GM18870 (cell line): ENCODE measurements at regions not wholly inside any gene's neighbourhood (a gene's known extent, or its start where the extent isn't known, plus 50 kb on each side); places are given as distances from the start of the nearest gene placed in this dataset.

Experiments used
- ATAC-seq: cut with Tn5 transposase; IDR thresholded peaks from one replicate; pipeline ENCODE4 v1.9.1; 2021; ENCODE audit warnings: moderate library complexity; ENCODE audit not compliant: unreplicated experiment

DNA sequence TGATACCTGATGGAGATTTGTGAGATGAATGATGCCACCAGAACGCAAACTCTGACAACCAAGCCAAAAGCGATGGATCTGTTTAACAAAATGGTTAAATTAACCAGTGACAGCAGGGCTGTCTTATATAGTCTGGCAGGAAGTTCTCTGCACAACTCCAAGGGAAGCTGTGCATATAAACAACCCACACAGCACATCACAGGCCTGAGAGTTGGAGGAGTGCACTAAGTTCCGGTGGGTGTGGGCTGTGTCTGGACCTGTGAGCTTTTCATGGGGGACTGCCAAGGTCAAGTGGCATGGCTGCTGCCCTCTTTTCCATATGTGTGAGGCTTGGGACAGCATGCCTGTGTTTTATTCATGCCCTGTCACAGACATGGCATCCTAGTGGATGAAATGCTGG, 414.6 kb upstream of the TRIB2 start:
- no peak for ATAC-seq

DNA sequence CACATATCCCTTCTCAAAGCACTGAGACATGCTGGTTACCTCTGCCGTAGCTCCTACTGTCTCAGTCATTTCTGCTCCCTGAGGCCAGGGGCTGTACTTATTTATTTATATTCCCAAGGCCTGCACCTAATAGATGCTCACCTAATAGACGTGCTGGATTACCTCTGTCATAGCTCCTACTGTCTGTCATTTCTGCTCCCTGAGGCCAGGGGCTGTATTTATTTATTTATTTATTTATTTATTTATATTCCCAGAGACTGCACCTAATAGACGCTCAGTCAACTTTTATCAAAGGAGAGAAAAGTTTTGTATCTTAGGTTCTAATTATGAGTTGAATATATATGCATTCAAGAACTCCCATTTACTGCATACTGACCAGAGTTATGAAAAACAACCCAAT, 414.0 kb upstream of the TRIB2 start:
- ATAC-seq = no peak

DNA sequence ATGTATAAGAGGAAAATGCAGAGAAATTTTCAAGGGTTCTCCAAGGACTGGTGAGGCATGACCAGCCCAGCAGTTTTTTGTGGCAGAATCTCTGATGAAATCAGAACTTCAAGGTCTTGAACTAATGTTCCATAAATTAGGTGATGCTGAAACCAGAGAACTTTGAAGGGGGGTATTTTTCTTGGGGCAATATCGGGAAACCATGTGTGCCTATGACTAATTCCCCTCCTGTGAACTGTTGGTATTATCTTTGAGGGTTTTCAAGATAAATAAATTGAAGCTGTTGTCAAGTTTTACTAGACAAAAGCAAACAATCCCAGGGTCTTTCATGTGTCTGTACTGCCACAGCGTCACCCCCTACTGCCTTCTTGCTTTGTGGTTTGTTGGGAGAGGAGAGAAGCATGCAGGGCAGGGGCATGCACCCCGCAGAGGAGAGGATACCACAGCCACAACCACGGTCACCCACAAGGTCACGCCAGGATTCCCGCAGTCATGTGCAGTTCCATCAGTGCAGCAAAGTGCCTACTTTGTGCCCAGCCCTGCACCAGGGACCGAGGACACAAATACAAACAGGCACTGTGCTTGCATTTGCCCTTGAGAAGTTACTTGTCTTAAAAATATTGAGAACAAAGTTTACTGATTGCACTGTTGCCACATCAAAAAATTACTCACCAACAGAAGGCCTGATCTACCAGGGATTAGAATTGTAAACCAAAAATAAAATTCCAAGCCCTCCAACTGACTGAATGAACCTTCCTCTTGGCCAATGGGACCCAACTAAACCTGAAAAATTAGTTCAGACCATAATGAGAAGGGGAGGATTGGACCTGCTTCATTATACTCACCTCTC, 413.3 kb upstream of the TRIB2 start:
- ATAC-seq = no peak

DNA sequence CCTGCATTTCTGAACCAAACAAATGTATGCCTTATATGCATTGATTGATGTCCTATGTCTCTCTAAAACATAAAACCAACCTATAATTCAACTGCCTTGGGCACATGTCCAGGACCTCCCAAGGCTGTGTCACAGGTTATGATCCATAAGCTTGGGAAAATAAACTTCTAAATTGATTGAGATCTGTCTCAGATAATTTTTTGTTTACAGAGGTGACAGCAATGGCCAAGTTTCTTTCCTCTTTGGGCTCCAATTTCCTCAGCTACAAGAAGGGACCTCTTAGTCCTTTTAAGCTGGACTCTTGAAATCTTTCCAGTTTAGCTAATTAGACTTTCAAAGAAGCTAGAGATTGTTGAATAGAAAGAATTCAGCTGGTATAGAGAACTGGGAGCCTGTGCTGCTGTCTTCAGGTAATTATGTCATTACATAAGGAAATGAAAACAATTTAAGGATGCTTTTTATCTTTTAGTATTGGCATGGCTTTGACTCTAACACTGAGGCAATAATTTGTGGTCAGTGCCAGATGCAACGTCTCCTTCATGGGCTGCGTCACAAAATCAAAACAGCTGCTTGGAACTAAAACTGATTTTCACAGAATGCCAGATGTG, 412.1 kb upstream of the TRIB2 start:
- no peak for ATAC-seq

DNA sequence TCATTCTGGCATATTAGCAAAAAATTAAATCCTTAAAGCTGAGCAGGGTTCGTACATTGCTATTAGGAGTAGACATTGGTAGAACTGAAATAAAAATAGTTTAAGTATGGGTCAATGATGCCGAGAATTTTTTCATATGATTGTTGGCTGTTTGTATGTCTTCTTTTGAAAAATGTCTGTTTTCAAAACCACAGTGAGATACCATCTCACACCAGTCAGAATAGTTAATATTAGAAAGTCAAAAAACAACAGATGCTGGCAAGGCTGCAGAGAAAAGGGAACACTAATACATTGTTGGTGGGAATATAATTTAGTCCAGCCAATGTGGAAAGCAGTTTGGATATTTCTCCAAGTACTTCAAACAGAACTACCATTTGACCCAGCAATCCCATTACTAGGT, 410.8 kb upstream of the TRIB2 start:
- ATAC-seq = no peak

DNA sequence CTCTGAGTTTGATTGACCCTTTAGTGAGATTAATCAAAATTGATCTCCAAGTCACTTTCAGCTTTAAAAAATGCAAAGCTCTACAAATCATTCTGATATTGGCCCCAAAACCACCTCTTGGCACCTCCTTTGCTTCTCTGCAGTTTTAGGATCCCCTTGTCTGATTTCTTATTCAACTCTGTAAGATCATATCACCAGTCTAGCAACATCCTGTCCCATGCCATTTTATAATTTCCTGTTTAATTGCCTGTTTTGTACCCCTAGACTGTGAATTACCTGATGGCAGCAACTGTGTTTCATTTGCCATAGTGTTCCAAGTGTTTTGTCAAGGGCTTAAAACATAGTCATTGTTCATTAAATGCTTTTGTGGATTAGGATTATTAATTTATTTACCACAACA, 406.3 kb upstream of the TRIB2 start:
- no peak for ATAC-seq

DNA sequence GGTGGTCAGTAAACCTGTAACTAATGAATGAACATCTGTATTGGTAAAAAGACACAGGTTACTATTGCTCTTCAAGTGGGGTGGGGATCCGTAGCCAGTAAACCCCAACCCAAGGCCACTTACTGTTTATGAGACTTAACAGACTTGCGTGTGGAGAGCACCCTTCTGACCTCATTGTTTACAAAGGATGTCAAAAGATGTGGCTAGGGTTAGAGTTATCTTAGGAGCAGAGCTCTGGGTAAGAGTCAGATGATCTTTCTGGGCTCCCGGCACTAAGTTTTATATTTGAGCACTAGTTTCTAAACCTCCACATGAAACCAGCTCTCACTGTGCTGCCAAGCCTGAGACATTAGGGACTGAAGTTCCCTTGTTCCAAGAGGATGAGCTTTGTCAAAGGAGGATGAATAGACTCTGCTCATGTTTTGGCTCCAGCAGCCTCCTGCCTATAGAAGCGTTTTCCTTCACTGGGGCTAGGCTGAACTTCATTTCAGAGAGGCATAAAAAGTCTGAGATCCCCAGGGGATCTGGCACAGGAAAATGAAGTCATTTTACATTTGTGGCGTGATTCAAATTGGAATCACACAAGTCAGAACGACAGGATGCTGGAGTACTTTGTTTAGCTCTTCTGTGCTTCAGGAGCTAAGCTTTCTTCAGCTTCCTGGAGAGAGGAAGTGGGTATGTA, 403.1 kb upstream of the TRIB2 start:
- no peak for ATAC-seq

DNA sequence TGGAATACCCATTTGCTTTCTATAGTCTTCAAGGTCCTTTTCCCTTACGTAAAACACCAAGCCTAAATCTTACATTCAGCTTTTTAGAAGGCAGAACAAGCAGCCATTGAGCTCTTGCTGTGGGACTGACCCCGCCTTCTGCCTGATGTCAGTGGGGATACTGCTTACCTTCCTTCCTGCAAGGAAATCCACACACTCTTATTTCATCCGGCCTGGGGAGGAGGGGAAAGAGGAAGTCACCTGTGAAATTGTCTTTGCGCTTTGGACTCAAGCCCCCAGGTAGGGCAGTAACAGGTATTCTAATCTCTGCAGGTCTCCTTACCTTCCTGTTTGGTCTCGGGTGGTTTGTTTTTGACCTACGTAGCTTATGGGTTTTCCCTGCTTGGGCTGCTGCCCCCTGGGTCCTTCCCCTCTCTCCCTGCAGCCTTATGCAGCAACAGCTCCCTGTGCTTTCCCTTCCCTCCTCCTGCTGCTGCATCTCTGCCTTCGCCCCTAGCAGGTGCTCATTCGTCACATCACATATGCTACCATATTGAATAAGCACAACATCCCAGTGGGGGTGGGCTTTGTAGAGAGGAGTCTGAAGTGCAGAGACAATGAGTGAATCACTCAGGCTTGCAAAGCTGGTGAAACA, 402.5 kb upstream of the TRIB2 start:
- ATAC-seq = no peak

DNA sequence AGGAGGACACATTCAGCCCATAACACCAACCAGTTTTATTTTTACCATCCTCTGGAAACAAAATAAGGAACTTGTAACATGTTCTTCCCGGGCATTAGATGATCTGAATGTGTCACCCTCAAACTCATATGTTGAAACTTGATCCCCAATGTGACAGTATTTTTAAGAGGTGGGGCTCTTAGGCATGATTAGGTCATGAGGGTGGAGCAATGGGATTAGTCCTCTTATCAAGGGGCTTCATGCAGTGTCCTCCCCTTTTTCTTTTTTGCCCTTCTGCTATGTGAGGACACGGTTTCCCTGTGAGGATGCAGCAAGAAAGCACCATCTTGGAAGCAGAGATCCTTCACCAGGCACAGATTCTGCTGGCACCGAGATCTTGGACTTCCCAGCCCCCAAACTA, 401.5 kb upstream of the TRIB2 start:
- no peak for ATAC-seq

DNA sequence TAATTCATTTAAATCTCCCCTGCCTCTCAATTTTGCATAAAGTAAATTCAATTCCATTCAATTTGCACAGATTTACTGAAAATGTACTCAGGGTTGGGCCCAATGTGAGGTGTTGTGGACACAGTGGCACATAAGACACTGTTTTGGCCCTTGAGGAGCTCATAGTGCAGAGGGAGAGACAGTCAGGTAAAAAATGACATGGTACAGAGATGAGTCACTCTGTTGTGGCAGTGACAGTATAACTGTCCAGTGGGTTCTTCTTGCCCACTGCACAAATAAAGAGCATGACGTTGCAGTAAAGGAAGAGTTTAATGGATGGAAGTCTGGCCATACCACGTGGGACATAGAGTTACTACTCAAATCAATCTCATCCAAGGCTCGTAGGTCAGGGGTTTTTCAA, 400.3 kb upstream of the TRIB2 start:
- no peak for ATAC-seq

DNA sequence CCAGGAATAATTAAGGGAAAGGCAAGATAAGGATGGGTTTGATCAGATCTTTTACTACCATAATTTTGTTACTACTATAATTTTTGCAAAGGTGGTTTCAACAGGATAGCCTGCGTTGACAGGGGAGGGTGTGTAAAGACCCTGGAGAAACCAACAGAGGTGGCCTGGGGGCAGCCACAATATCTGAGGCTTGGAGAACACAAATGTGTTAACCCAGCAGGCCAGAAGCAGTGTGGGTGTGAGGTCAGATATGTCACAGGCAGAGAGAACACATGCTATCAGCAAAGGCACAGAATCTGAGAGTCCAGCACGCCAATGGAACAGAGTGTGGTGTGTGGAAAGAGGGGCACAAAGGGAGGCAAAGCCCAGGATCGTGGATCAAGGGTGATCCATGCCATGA, 399.4 kb upstream of the TRIB2 start:
- ATAC-seq = no peak

DNA sequence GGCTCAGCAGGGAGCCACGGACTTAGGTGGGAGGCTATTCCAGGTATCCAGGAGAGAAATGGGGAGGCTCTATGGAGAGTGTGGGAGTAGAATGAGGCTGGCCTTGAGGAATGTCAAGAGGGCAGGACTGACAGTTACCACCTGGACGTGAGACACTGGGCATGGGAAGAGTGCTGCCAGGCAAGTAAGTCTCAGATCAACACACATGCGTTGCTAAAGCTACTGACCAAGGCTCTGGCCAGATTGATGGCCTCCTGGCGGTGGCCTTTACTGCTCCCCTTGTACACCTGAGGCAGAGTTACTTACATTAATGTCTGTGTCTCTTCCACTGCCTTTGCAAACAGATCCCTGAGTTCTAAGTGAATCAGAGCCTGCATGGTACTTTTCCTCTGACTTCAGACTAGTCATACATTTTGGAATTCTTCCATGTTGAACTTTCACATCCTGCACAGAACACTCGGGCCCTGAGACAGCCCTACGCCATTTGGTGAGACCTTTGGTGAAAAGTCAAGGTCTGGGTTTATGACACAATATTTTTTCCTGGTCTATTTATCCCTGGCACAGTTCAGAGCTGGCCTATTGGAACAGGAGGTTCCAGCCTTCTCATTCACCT, 398.8 kb upstream of the TRIB2 start:
- no peak for ATAC-seq

DNA sequence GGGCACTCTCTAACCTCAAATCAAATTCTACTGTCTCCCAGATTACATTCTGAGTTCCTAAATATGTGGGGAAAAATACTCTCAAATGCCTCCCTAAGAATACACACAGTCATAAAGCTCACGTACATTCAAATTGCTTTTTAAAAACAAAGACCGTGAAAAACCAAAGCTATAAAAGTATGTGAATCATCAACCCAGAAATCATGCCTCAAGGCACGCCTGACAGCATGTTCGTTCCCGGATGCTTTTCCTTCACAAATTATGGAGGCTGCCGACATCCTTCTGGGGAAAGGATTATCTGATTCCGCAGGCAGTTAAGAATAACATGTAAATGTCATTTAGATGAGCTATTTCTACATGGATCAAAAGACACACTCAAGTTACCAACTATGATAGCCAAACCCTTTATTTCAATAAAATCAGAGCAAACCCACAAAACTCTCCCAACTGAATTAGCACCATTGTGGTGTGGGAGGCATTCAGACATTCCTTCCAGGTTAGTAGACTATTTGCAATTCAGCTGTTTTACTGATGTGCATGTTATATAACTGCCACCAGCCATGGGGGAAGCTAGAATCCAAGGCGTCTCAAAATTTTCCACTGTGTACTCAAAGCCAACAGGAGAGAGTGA, 398.2 kb upstream of the TRIB2 start:
- no peak for ATAC-seq

DNA sequence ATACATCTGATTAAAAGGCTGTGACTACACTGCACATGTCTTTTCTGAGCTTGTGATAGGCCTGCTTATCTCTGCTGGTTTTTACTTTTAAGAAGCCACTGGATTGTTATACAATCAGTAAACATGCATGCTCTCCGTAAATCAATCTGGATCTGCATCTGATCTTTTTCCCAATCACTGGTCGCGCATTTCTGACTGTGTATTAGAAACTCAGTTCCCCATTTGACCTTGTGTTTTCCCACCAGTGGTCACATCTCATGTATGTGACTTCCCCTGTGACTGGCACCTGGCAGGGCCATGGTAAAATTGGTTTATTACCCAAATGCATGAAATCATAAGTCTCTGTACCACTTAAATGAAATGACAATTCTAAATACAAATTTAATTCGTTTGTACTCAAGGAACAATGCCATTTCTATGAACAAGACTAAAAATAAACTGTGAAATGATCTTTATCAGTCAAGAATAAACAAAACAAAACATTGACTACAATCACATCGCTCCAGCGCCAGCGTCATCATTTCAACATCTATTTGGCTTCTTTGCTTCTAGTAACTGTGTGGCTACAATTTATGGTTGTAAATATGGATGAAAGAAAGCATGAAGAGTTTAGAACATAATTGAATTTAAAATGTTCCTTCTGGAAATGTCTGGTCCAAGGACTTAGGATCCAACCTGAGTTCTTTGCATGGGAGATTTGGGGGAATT, 396.6 kb upstream of the TRIB2 start:
- no peak for ATAC-seq

DNA sequence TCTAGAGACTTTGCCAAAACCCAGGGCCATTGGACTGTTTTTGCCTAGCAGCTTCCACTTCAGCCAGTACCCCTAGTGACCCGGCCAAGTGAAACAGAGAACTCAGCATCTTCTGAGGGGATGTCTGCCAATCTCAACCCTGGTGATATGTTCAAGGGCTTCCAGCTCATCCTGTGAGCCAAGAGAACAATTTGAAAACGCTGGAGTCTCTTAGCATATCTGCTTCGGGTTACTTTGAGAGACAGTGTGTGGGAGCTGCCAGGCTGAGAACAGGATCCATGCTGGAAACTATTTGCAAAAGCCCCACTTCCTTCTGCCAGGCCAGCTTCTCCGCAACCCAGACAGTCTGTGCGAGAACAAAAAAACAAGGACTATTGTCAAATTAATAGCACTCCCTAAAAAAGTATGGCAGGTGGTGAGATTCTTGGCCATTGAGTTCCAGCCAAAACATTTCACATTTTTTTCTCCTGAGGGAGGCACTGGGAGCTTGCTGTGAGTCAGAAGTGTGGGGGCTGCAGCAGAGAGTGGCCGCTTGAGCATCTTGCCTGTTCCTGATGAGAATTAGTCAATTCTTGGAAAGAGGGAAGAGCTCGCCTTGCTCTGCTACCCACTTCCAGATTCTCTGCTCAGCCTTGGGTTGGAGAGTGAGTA, 395.6 kb upstream of the TRIB2 start:
- no peak for ATAC-seq

DNA sequence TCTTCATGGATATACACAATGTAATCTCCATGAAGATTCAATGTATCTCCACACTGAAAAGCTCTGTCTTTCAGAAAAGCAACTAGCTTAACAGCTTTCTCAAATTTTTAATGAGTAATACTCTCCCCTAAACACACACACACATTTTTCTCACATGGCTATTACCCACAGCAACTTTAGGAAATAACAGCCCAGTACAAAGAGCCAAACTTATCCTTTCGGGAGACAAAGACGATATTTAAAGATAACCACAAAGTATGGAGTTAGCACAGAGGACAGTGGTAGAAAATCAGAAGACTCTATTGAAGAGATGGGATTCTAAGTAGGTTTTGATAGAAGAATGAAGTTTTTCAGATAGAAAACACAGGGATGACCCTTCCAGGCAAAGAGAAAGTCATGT, 394.9 kb upstream of the TRIB2 start:
- no peak for ATAC-seq

DNA sequence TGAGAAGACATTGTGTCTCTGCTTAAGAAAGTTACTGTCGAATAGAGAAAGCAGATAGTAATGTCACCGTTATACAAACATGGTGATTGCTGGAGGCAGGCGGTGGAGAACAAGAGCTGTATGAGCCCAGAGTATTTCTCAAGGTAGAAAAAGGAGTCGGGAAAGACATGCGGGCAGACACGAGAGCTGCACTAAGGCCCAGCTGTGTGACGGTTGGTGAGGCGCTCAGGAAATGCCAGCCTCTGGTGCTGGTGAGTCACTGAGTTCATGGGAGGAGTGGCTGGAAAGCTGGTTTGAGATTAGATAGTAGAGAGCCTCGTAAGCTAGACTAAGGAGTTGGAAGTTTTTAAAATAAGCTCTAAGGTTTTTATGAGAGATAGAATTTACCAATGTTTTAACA, 390.9 kb upstream of the TRIB2 start:
- no peak for ATAC-seq

DNA sequence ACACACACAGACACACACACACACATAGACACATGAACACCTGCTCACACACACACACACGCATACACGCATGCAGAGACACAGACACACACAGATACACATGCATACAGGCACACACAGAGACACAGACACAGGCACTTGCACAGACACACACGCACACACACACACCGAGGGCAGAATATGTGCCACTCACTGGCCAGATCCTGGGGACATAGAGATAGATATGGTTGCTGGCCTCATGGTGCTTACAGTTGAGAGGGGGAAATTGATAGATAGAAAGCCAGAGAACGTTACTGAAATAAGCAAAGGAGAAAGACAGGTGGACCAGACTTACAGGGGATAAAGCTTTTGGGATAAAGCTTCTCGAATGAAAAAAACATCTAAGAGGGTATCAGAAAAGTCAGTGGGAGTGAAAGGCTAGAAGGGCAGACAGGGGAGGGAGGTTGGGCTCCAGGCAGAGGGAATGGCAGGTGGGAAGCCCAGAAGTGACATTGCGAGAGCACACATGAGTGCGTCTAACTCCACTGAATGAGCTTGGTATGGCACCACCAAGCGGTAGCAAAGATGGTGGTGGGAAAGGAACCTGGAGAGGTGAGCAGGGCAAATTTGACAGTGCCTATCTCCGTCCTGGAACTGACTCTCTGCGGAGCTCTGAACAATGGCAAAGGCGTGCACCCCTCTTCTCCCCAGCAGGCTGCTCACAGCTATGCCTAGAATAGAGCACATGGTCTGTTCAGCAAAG, 390.1 kb upstream of the TRIB2 start:
- no peak for ATAC-seq

DNA sequence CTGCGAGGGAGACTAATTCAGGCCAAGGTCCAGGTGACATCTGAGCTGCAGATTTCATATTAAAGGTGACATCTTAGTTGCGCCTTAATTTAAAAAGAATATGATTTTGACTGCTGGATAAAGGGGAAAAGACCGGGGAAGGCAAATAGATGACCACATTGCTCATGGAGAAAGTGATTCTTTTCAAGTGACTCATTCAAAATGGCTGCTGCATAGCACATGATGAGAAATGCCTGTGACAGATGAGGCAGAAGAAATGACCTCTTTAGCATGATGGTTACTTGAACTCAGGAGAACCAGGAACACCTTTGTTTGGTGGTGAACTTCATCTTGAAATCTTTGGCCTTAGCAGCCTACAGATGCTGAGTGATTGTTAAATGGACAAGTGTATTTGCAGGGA, 385.8 kb upstream of the TRIB2 start:
- no peak for ATAC-seq
